ENCODE measurements at regions not wholly inside any gene's neighbourhood (a gene's known extent, or its start where the extent isn't known, plus 50 kb on each side); places are given as distances from the start of the nearest gene placed in this dataset.

GRCh38 chr4:11748164-11748872, 319.6 kb upstream of the HS3ST1 start:
- DNase-seq (ENCODE audit: low read depth), result no peak

- no peak for DNase-seq (ENCODE audit: low read depth)
These were observed 318.0 kb upstream of the HS3ST1 start for GRCh38 chr4:11746734-11747133.

- no peak for DNase-seq (ENCODE audit: low read depth)
These were observed 315.3 kb upstream of the HS3ST1 start for GRCh38 chr4:11743976-11744375.

GRCh38 chr4:11743236-11743635, 314.5 kb upstream of the HS3ST1 start:
- DNase-seq (ENCODE audit: low read depth), result no peak

- no peak for DNase-seq (ENCODE audit: low read depth)
These were observed 312.5 kb upstream of the HS3ST1 start for GRCh38 chr4:11741190-11741652.

- DNase-seq (ENCODE audit: low read depth), result no peak
These were observed 311.3 kb upstream of the HS3ST1 start for GRCh38 chr4:11739992-11740391.

- no peak for DNase-seq (ENCODE audit: low read depth)
These were observed 308.3 kb upstream of the HS3ST1 start for GRCh38 chr4:11736978-11737377.

GRCh38 chr4:11735651-11736050, 307.0 kb upstream of the HS3ST1 start:
- DNase-seq (ENCODE audit: low read depth), result no peak

GRCh38 chr4:11732155-11732554, 303.5 kb upstream of the HS3ST1 start:
- DNase-seq (ENCODE audit: low read depth), result no peak

GRCh38 chr4:11730545-11730944, 301.9 kb upstream of the HS3ST1 start:
- no peak for DNase-seq (ENCODE audit: low read depth)

- DNase-seq (ENCODE audit: low read depth), result no peak
These were observed 300.9 kb upstream of the HS3ST1 start for GRCh38 chr4:11729548-11729947.

- no peak for DNase-seq (ENCODE audit: low read depth)
These were observed 299.3 kb upstream of the HS3ST1 start for GRCh38 chr4:11727903-11728564.

- no peak for DNase-seq (ENCODE audit: low read depth)
These were observed 296.0 kb upstream of the HS3ST1 start for GRCh38 chr4:11724731-11725130.

- no peak for DNase-seq (ENCODE audit: low read depth)
These were observed 293.5 kb upstream of the HS3ST1 start for GRCh38 chr4:11722223-11722622.

GRCh38 chr4:11720292-11720691, 291.6 kb upstream of the HS3ST1 start:
- DNase-seq (ENCODE audit: low read depth), result no peak

- DNase-seq (ENCODE audit: low read depth), result no peak
These were observed 291.2 kb upstream of the HS3ST1 start for GRCh38 chr4:11719879-11720278.

- no peak for DNase-seq (ENCODE audit: low read depth)
These were observed 287.2 kb upstream of the HS3ST1 start for GRCh38 chr4:11715753-11716521.

GRCh38 chr4:11710453-11711093, 281.9 kb upstream of the HS3ST1 start:
- no peak for DNase-seq (ENCODE audit: low read depth)

GRCh38 chr4:11704186-11704830, 275.6 kb upstream of the HS3ST1 start:
- DNase-seq (ENCODE audit: low read depth), result no peak

- no peak for DNase-seq (ENCODE audit: low read depth)
These were observed 274.3 kb upstream of the HS3ST1 start for GRCh38 chr4:11702886-11703557.

- DNase-seq (ENCODE audit: low read depth), result no peak
These were observed 273.5 kb upstream of the HS3ST1 start for GRCh38 chr4:11701966-11702725.
